AG09309 (cell line): ENCODE measurements at regions not wholly inside any gene's neighbourhood (a gene's known extent, or its start where the extent isn't known, plus 50 kb on each side); places are given as distances from the start of the nearest gene placed in this dataset.

Experiments used
- DNase-seq: peaks from one replicate; pipeline ENCODE4 v3.0.0-alpha.2; 2010; ENCODE audit warnings: low read depth
- H3K4me3 ChIP-seq: 2 replicates; pipeline ENCODE4 v1.5.1; 2011; ENCODE audit warnings: mild to moderate bottlenecking, low read depth, low read length, moderate library complexity; ENCODE audit not compliant: control insufficient read depth
- TF ChIP-seq, protein P1 (sequence below): IDR thresholded peaks from 2 replicates; pipeline ENCODE4 v1.5.1; 2011; ENCODE audit warnings: mild to moderate bottlenecking, low read depth, low read length, inconsistent platforms; ENCODE audit not compliant: insufficient read depth, control insufficient read depth; ENCODE audit errors: missing control alignments

- TF ChIP-seq, protein P1, sequence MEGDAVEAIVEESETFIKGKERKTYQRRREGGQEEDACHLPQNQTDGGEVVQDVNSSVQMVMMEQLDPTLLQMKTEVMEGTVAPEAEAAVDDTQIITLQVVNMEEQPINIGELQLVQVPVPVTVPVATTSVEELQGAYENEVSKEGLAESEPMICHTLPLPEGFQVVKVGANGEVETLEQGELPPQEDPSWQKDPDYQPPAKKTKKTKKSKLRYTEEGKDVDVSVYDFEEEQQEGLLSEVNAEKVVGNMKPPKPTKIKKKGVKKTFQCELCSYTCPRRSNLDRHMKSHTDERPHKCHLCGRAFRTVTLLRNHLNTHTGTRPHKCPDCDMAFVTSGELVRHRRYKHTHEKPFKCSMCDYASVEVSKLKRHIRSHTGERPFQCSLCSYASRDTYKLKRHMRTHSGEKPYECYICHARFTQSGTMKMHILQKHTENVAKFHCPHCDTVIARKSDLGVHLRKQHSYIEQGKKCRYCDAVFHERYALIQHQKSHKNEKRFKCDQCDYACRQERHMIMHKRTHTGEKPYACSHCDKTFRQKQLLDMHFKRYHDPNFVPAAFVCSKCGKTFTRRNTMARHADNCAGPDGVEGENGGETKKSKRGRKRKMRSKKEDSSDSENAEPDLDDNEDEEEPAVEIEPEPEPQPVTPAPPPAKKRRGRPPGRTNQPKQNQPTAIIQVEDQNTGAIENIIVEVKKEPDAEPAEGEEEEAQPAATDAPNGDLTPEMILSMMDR, result no peak
- H3K4me3 ChIP-seq, result no peak overlapping the region
- no peak for DNase-seq
Observed at GRCh38 chr2:221130431-221130830, 441.7 kb downstream of the EPHA4 start.

GRCh38 chr2:221133941-221134340 is 438.2 kb downstream of the EPHA4 start:
- TF ChIP-seq, protein P1, result no peak
- no peak overlapping the region for H3K4me3 ChIP-seq
- no peak for DNase-seq

GRCh38 chr2:221134718-221135117 is 437.4 kb downstream of the EPHA4 start:
- TF ChIP-seq, protein P1, result no peak
- DNase-seq, result no peak
- H3K4me3 ChIP-seq, result no peak overlapping the region

- TF ChIP-seq, protein P1, result no peak
- no peak for DNase-seq
- H3K4me3 ChIP-seq, result no peak overlapping the region
Observed at GRCh38 chr2:221135699-221136098, 436.4 kb downstream of the EPHA4 start.

GRCh38 chr2:221137385-221137784 is 434.7 kb downstream of the EPHA4 start:
- no peak for DNase-seq
- TF ChIP-seq, protein P1, result no peak
- no peak overlapping the region for H3K4me3 ChIP-seq

DNA sequence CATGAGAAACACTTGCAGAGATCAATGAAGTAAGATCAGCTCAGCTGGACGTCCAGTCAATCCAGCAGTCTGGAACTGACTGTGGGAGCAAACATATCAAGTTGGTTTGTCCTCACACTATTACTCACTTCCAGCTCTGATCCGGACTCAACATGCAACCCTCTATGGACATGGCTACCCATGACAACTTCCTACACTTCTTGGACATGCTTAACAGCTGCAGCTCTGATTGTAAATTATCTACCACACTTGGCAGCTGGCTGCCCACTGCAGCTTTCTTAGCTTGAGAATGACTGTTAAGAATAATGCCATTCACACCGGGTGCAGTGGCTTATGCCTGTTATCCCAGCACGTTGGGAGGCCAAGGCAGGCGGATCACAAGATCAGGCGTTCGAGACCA is 429.8 kb downstream of the EPHA4 start:
- no peak overlapping the region for H3K4me3 ChIP-seq
- no peak for DNase-seq
- TF ChIP-seq, protein P1, result no peak

- DNase-seq, result no peak
- no peak overlapping the region for H3K4me3 ChIP-seq
- TF ChIP-seq, protein P1, result no peak
Observed at GRCh38 chr2:221143231-221143630, 428.9 kb downstream of the EPHA4 start.
